GM18520 (cell line): ENCODE measurements at regions not wholly inside any gene's neighbourhood (a gene's known extent, or its start where the extent isn't known, plus 50 kb on each side); places are given as distances from the start of the nearest gene placed in this dataset.

Experiments used
- ATAC-seq: cut with Tn5 transposase; IDR thresholded peaks from one replicate; pipeline ENCODE4 v1.9.1; 2021; ENCODE audit not compliant: unreplicated experiment

DNA sequence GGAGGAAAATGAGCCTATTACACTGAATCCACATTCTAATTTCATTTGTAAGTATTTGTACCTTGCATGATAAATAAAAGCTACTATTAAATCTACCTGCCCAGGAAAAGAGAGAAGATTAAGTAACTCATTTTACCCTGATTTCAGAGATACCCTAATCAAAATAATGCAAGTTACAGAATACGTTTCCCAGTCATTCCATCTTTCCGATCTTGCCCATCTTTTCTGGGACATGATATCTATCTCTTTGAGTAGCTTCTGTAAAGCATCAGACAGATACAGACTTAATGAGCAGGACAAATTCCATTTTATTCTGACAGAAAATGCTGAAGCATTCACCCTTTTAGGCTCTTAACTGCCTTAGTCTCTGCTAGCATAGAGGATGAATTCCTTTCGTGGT, 56.6 kb downstream of the SPRY2 start:
- ATAC-seq = no peak

- ATAC-seq = no peak
These were observed 62.2 kb downstream of the SPRY2 start for GRCh38 chr13:80278706-80279105.

GRCh38 chr13:80276371-80277289, 64.3 kb downstream of the SPRY2 start:
- ATAC-seq = no peak

DNA sequence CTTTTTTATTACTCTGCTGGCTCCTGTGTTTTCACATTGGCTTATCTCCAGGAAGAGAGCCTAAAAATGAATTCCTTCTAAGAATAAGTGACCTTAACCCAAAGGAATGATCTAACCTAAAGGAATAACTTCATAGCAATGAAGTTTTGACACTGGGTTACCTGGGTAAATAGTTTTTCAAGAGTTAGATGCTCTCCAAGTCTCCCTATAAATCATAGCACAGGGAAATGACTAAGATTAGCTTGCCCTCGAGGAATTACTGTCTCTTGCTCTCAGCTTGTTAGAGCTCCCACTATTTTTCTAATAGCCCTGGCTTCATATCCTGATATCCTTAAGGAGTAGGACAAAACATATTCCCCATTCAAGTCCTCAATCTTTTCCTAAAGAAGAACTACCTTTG, 66.3 kb downstream of the SPRY2 start:
- no peak for ATAC-seq

DNA sequence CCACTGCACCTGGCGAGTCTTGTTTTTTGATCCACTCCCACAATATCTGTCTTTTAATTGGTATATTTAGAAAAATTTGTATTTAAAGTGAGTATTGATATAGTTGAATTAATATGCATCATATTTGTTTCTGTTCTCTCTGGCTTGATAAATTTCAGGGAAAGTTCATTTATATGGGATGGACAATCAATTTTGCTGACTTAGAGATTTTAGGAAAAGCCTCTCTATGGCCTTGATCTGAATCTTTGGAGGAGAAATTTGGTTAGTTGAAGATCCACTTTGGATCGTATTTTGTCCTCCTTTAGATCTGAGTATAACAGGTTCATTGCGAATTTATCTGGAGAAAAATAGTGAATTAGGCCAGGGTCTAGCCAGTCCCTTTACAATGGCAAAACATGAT, 67.2 kb downstream of the SPRY2 start:
- ATAC-seq = no peak

- ATAC-seq = peak; percentile 50
These were observed 75.6 kb downstream of the SPRY2 start for GRCh38 chr13:80265348-80265747.

DNA sequence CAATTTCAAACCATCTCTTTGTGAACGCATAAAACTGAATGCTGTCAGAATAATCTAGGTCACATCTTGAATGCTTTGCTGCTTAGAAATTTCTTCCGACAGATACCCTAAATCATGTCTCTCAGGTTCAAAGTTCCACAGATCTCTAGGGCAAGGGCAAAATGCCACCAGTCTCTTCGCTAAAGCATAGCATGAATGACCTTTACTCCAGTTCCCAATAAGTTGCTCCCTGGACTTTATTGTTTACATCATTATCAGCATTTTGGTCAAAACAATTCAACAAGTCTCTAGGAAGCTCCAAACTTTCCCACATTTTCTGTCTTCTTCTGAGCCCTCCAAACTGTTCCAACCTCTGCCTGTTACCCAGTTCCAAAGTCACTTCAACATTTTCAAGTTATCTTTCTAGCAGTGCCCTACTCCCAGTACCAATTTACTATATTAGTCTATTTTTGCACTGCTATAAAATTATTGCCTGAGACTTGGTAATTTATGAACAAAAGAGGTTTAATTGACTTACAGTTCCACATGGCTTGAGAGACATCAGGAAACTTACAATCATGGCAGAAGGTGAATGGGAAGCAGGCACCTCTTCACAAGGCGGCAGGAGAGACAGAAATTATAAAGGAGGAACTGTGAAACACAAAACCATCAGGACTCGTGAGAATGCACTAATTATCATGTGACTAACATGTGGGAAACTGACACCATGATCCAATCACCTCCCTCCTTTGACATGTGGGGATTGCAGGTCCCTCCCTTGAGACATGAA, 77.0 kb downstream of the SPRY2 start:
- ATAC-seq = no peak

- no peak for ATAC-seq
These were observed 78.8 kb downstream of the SPRY2 start for GRCh38 chr13:80262051-80262695.

GRCh38 chr13:80259159-80259558, 81.8 kb downstream of the SPRY2 start:
- ATAC-seq = peak; percentile 58

- ATAC-seq = peak; percentile 61
These were observed 84.5 kb downstream of the SPRY2 start for GRCh38 chr13:80256352-80256932.

DNA sequence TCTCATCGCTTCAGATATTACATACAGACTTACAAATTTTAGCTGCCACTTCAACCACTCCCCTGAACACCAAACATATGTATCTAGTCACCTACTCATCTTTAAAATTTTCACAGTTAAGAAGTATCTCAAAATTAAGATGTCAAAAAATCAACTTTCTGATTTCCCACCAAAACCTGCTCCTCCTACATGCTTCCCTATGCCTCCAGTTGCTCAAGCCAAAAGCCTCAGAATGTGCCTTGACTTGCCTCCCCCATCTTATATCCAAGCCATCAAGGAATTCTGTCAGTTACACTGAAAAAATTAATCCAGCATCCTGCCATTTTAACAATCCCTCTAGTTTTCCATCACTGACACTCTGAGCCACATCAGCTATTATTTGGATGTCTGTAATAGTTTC, 85.0 kb downstream of the SPRY2 start:
- no peak for ATAC-seq

DNA sequence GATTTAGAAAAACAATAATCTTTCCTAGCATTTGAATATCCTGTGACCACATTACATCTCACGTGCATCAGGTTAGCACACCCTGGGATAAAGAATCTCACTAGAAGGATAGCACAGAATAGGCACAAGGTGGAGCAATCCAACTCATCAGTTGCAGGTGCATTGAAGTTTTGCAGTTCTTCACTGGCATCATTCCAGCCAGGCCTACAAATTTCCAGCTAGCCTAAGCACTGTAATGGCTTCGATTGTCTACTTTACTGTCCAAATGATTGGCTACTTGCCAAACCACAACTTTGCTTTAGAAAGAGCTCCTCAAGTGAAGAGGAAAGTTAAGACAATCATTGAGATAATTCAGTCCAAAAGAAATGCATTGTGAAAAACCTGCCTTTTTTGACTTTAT, 89.5 kb downstream of the SPRY2 start:
- no peak for ATAC-seq

GRCh38 chr13:80250213-80250810, 90.6 kb downstream of the SPRY2 start:
- no peak for ATAC-seq

DNA sequence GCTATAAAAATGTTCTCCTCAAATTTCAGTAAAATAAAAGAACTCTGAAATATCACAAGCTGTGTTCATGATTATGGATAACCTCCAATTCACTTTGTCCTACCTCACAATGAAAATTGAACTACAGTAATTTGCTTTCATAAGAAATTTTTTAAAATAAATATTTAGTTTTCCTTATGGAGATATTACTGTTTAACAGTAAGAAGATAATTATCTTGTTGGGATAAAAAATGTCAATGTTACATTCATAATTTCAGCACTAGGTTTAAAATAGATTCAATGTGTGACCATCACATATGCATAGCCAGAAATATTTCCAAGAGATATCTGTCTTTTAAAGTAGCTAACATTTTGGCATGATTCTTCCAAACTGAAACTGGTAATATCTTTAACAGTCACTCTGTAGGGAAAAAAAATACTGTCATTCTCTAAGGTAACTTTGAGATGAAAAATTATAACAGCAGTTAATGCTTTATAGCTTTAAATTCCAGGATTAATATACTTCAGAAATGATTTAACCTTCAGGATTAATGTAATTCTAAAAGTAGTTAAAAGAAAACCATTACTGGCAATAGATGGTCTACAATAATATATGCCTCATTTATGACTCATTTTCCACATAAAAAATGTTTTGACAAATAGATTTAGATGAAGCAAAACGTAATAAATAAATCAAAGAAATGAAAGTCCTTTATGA, 91.3 kb downstream of the SPRY2 start:
- no peak for ATAC-seq

DNA sequence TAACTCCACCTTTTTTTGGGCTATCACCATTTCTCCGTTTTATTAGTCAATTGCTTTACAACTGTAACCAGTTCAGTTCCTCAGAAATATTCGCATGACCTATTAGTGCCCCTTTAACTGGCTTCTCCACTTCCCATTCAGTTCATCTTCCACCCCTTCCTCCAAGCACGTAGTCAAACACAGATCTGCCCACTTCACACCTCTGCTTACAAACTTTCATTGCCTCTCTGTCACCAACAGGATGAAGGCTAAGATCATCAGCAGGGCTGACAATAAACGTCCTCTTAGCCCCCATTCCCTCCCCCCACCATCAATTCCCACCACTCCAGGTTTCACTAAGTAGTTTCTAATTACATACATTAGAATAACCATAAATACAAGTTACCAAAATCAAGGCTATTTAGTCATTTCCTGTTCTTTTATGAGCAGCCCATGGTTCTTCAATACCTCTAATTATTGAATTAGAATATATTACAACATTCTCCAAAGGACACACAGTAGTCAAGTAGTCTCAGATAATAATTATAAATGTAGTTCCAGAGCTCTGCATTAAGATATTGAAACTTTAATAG, 95.7 kb downstream of the SPRY2 start:
- ATAC-seq = no peak

DNA sequence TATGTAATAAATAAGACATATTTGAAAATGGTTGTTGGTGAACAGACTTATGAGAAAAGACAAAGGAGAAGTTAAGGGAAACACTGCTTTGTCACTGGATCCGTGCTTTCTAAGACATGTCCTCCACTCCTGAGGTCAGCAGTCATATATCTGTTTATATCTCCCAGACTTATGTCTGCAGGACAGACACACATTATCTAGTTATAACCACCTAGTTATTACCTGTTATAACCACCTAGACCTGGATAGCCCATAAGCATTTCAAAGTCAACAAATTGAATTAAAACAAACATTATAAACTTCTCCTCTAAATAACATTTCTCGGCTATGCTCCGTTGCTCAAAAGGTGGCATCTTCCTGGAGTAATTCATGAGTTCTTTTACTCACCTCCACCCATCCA, 96.4 kb downstream of the SPRY2 start:
- ATAC-seq = no peak

DNA sequence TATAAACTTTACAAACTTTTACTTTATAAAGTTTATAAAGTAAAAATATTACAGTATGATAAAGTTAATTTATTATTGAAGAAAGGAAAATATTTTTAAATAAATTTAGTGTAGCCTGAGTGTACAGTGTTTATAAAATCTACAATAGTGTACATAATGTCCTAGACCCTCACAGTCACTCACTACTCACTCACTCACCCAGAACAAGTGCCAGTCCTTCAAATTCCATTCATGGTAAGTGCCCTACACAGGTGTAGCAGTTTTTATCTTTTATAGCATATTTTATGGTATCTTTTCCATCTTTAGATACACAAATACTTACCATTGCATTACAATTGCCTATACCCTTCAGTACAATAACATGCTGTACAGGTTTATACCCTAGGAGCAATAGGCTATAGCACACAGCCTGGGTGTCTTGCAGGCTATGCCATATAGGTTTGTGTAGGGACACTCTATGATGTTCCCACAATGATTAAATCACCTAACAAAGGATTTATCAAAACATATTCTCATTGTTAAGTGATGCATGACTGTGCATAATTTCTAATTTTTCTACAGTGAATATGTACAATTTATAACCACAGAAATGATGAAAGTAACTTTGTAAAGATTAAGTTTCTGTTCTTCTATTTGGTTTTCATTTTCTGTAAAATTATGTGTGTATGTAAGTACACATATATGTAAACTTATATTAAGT, 98.0 kb downstream of the SPRY2 start:
- ATAC-seq = no peak

- no peak for ATAC-seq
These were observed 101.2 kb downstream of the SPRY2 start for GRCh38 chr13:80239571-80240255.

- ATAC-seq = no peak
These were observed 101.8 kb downstream of the SPRY2 start for GRCh38 chr13:80239116-80239515.
